CD4-positive, alpha-beta T cell treated with Interleukin-1 beta for 1 hour (primary cell): ENCODE measurements at regions not wholly inside any gene's neighbourhood (a gene's known extent, or its start where the extent isn't known, plus 50 kb on each side); places are given as distances from the start of the nearest gene placed in this dataset.

ENCODE experiments used
- DNase-seq, 2 donors: peaks; one replicate each; pipeline ENCODE4 v3.0.0-alpha.2; 2020 to 2022

GRCh38 chr3:22969276-22969675, 233.9 kb upstream of the UBE2E2 start:
- no peak for DNase-seq

GRCh38 chr3:22971497-22971896, 231.6 kb upstream of the UBE2E2 start:
- DNase-seq = no peak

GRCh38 chr3:22977042-22977441, 226.1 kb upstream of the UBE2E2 start:
- DNase-seq = no peak

- no peak for DNase-seq
These were observed 225.4 kb upstream of the UBE2E2 start for GRCh38 chr3:22977650-22978289.

- no peak for DNase-seq
These were observed 223.5 kb upstream of the UBE2E2 start for GRCh38 chr3:22979581-22979980.

GRCh38 chr3:22980346-22980745, 222.8 kb upstream of the UBE2E2 start:
- DNase-seq = no peak

GRCh38 chr3:22981166-22981565, 222.0 kb upstream of the UBE2E2 start:
- no peak for DNase-seq

GRCh38 chr3:22981861-22982260, 221.3 kb upstream of the UBE2E2 start:
- DNase-seq = no peak

- no peak for DNase-seq
These were observed 220.0 kb upstream of the UBE2E2 start for GRCh38 chr3:22982981-22983587.

GRCh38 chr3:22986958-22987357, 216.2 kb upstream of the UBE2E2 start:
- DNase-seq = no peak

GRCh38 chr3:22988566-22988965, 214.6 kb upstream of the UBE2E2 start:
- DNase-seq = no peak

- no peak for DNase-seq
These were observed 213.4 kb upstream of the UBE2E2 start for GRCh38 chr3:22989716-22990115.

- DNase-seq = no peak
These were observed 212.6 kb upstream of the UBE2E2 start for GRCh38 chr3:22990291-22991200.

GRCh38 chr3:22994781-22995180, 208.3 kb upstream of the UBE2E2 start:
- DNase-seq = no peak

- DNase-seq = no peak
These were observed 206.1 kb upstream of the UBE2E2 start for GRCh38 chr3:22996920-22997571.

GRCh38 chr3:23000371-23000770, 202.8 kb upstream of the UBE2E2 start:
- DNase-seq = no peak

- no peak for DNase-seq
These were observed 201.0 kb upstream of the UBE2E2 start for GRCh38 chr3:23002151-23002550.

- DNase-seq = no peak
These were observed 200.0 kb upstream of the UBE2E2 start for GRCh38 chr3:23002836-23003732.

GRCh38 chr3:23003733-23004046, 199.4 kb upstream of the UBE2E2 start:
- DNase-seq = no peak

- DNase-seq = no peak
These were observed 198.2 kb upstream of the UBE2E2 start for GRCh38 chr3:23004971-23005370.

GRCh38 chr3:23017801-23018200, 185.3 kb upstream of the UBE2E2 start:
- no peak for DNase-seq

GRCh38 chr3:23019596-23020300, 183.4 kb upstream of the UBE2E2 start:
- DNase-seq = no peak
